Lung (tissue), 11 donors: ENCODE measurements at regions not wholly inside any gene's neighbourhood (a gene's known extent, or its start where the extent isn't known, plus 50 kb on each side); places are given as distances from the start of the nearest gene placed in this dataset.

Experiments
- ATAC-seq: fragments of 200-7000 bp; cut with Tn5 transposase; one replicate; pipeline ENCODE4 v1.9.1; 2020; ENCODE audit warnings: moderate number of reproducible peaks; ENCODE audit not compliant: insufficient read depth, low FRiP score
- DNase-seq, 3 donors: peaks; one replicate each; pipeline ENCODE4 v3.0.0-alpha.2; 2013 to 2017
- H3K27ac ChIP-seq, 2 donors: one replicate each; pipeline ENCODE4 v1.5.1; 2013; ENCODE audit warnings: mild to moderate bottlenecking in 2 of 2, moderate library complexity in 2 of 2, control low read depth in 1 of 2, inconsistent platforms in 1 of 2, low read depth in 1 of 2, low read length in 1 of 2
- H3K27me3 ChIP-seq, 3 donors: one replicate each; pipeline ENCODE4 v1.5.1; 2013; ENCODE audit warnings: low read length in 2 of 3; ENCODE audit not compliant: control insufficient read depth in 3 of 3, insufficient read depth in 3 of 3
- H3K36me3 ChIP-seq, 4 donors: one replicate each; pipeline ENCODE4 v1.5.1; 2013; ENCODE audit warnings: low read length in 4 of 4, mild to moderate bottlenecking in 1 of 4, moderate library complexity in 1 of 4; ENCODE audit not compliant: control insufficient read depth in 4 of 4, insufficient read depth in 4 of 4
- H3K4me1 ChIP-seq, 5 donors: one replicate each; pipeline ENCODE4 v1.5.1; 2013; ENCODE audit warnings: low read length in 5 of 5, mild to moderate bottlenecking in 2 of 5, moderate library complexity in 1 of 5; ENCODE audit not compliant: control insufficient read depth in 5 of 5, insufficient read depth in 5 of 5
- H3K4me3 ChIP-seq: one replicate; pipeline ENCODE4 v1.5.1; 2013; ENCODE audit warnings: mild to moderate bottlenecking, control low read depth, moderate library complexity
- H3K9ac ChIP-seq, 2 donors: one replicate each; pipeline ENCODE4 v1.5.1; 2013; ENCODE audit warnings: low read length in 2 of 2, control low read depth in 1 of 2; ENCODE audit not compliant: insufficient read depth in 1 of 2
- H3K9me3 ChIP-seq, 4 donors: one replicate each; pipeline ENCODE4 v1.5.1; 2013; ENCODE audit warnings: low read length in 3 of 4, mild to moderate bottlenecking in 1 of 4, moderate library complexity in 1 of 4; ENCODE audit not compliant: control insufficient read depth in 4 of 4, insufficient read depth in 3 of 4
- CTCF ChIP-seq: IDR thresholded peaks from 2 replicates; pipeline ENCODE4 v1.5.1; 2012; ENCODE audit warnings: mild to moderate bottlenecking; ENCODE audit errors: control extremely low read depth, extremely low read depth
- WGBS, 2 donors: extraction: QIAGEN DNeasy Blood & Tissue Kit; methylation state at CpG; one replicate each; pipeline ENCODE4 v1.1.7; 2013; 5-methylcytosine and 5-hydroxymethylcytosine counted together
- donor health status: control.
- donor health status: control.
- donor health status: Bipolar disorder and iron deficiency.
- donor health status: healthy.
- donor health status: DM: yes; HTN: yes; CAD: no.

DNA sequence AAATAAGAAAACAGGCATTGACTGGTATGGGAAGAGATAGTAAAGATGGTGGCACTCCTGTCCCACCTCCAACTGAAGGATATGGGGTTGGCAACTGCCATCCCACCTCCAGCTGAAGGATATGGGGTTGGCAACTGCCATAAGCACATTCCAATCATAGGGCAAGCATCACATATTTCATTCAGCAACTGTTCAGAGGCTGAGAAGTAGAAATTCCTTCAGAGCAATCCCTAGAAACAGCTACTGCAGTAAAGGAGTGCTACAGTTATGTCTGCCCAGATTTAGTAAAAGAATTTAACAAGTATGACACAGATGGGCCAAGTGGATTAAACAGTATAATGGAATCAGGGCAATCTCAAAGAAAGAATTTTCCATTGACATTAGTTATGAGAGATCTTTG is 156.8 kb downstream of the IMPG2 start:
- no peaks in the 10 kb centered on the region for H3K36me3 ChIP-seq
- H3K9ac ChIP-seq = no peak overlapping the region
- no peak overlapping the region for H3K27ac ChIP-seq
- DNase-seq (no peak), ATAC-seq (no peak)
- H3K9me3 ChIP-seq = no peaks in the 10 kb centered on the region
- peaks cover 0 to 6% (median 0%) of the 10 kb centered on the region in 5 donors for H3K4me1 ChIP-seq
- no peaks in the 10 kb centered on the region for H3K27me3 ChIP-seq
- no peak for TF ChIP-seq CTCF
- H3K4me3 ChIP-seq = no peak overlapping the region

GRCh38 chr3:101159478-101159877 is 160.9 kb downstream of the IMPG2 start:
- H3K36me3 ChIP-seq = no peaks in the 10 kb centered on the region
- peaks cover 0 to 2% (median 0%) of the 10 kb centered on the region in 4 donors for H3K9me3 ChIP-seq
- DNase-seq = no peak
- H3K9ac ChIP-seq = no peak overlapping the region
- no peak overlapping the region for H3K27ac ChIP-seq
- TF ChIP-seq CTCF = no peak
- H3K4me3 ChIP-seq = no peak overlapping the region
- no peaks in the 10 kb centered on the region for H3K27me3 ChIP-seq
- no peak for ATAC-seq
- peaks cover 0 to 9% (median 5%) of the 10 kb centered on the region in 5 donors for H3K4me1 ChIP-seq
- WGBS, 2 donors = 89 to 96% methylated on average over 3 of the region's 3 CpGs

GRCh38 chr3:101158374-101158773 is 162.0 kb downstream of the IMPG2 start:
- Histone ChIP-seq H3K9ac (no peak overlapping the region), H3K9me3 (peaks cover 0 to 2% (median 0%) of the 10 kb centered on the region in 4 donors), H3K27ac (no peak overlapping the region), H3K4me3 (no peak overlapping the region), H3K27me3 (no peaks in the 10 kb centered on the region), H3K36me3 (no peaks in the 10 kb centered on the region), H3K4me1 (peaks cover 0 to 9% (median 5%) of the 10 kb centered on the region in 5 donors)
- DNase-seq = no peak
- ATAC-seq = no peak
- no peak for TF ChIP-seq CTCF
- 0% methylated on average over 1 of the region's 1 CpG for WGBS, 2 donors

- 84 to 88% methylated on average over 1 of the region's 1 CpG for WGBS, 2 donors
- H3K27ac ChIP-seq = no peak overlapping the region
- peaks cover 0 to 2% (median 0%) of the 10 kb centered on the region in 4 donors for H3K9me3 ChIP-seq
- no peak for TF ChIP-seq CTCF
- no peaks in the 10 kb centered on the region for H3K36me3 ChIP-seq
- DNase-seq (no peak), ATAC-seq (no peak)
- peaks cover 0 to 9% (median 5%) of the 10 kb centered on the region in 5 donors for H3K4me1 ChIP-seq
- no peak overlapping the region for H3K4me3 ChIP-seq
- no peak overlapping the region for H3K9ac ChIP-seq
- no peaks in the 10 kb centered on the region for H3K27me3 ChIP-seq
Observed at GRCh38 chr3:101156787-101157345, 163.5 kb downstream of the IMPG2 start.
